SK-N-SH (cell line): ENCODE measurements at regions not wholly inside any gene's neighbourhood (a gene's known extent, or its start where the extent isn't known, plus 50 kb on each side); places are given as distances from the start of the nearest gene placed in this dataset.

Source experiments
- CHD2 ChIP-seq: fragments of 150-350 bp; IDR thresholded peaks from 2 replicates; pipeline ENCODE4 v1.6.1; 2018; ENCODE audit warnings: low read length; ENCODE audit not compliant: partially characterized antibody
- EZH2phosphoT487 ChIP-seq: fragments of 200-600 bp; sonication (generic); IDR thresholded peaks from 2 replicates; pipeline ENCODE4 v1.6.1; 2017; ENCODE audit warnings: low read depth, mixed run types, mild to moderate bottlenecking, antibody characterized with exemption, moderate library complexity, borderline replicate concordance
- MEF2A ChIP-seq: IDR thresholded peaks from 2 replicates; pipeline ENCODE4 v1.4.0; 2012; ENCODE audit warnings: low read depth, borderline replicate concordance
- POLR2AphosphoS5 ChIP-seq: IDR thresholded peaks from 2 replicates; pipeline ENCODE4 v1.6.1; 2012; ENCODE audit warnings: low read depth, low read length
- RAD21 ChIP-seq: IDR thresholded peaks from 2 replicates; pipeline ENCODE4 v1.6.1; 2012; ENCODE audit warnings: mild to moderate bottlenecking, low read length
- RXRA ChIP-seq: IDR thresholded peaks from 2 replicates; pipeline ENCODE4 v1.4.0; 2012; ENCODE audit warnings: low read depth, mild to moderate bottlenecking, borderline replicate concordance
- TF ChIP-seq, protein P1 (sequence below): IDR thresholded peaks from 2 replicates; pipeline ENCODE4; 2012
- TF ChIP-seq, protein P2 (sequence below): IDR thresholded peaks from 2 replicates; pipeline ENCODE4 v1.6.1; 2012; ENCODE audit warnings: mild to moderate bottlenecking, low read depth, low read length, moderate library complexity
- TF ChIP-seq, protein P3 (sequence below): fragments of 200-600 bp; sonication (generic); IDR thresholded peaks from 2 replicates; pipeline ENCODE4 v1.6.1; 2017; ENCODE audit warnings: antibody characterized with exemption, mild to moderate bottlenecking, moderate library complexity
- TF ChIP-seq, protein P4 (sequence below): IDR thresholded peaks from 2 replicates; pipeline ENCODE4 v1.4.0; 2012; ENCODE audit warnings: low read depth, borderline replicate concordance
- TF ChIP-seq, protein P5 (sequence below): IDR thresholded peaks from 2 replicates; pipeline ENCODE4 v1.4.0; 2012; ENCODE audit warnings: low read depth

DNA sequence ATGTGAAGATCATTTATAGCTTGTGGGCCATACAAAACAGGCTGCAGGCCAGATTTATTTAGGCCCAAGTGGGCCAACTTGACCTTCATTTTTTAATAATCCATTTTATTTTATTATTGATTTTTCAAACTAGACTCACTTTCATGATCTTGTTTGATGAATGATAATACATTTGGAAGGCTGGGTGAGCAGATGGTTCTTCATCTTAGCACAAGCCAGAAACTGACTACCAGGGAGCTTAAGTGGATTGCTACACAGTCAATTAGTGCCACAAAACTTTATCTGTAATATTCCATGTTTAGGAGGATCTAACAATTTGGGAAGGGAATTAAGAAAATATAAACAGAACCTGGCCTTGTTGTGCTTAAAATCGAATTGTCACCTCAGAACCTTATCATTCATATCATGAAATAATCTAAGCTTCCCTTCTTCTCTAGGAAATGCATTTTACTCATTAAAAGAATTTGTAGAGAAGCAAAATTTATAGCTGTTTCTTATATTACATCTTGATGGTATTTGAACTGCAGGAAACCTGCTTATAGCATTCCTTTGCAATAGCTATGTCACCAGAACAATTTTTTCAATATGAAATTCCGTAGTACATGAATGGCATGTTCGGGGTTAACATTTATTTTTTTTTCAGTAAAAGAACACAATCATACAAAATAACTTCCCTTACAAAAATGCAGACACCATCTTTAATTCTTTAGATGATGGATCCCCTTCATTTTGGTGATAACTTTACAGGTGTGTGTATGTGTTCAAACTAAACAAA, 62.0 kb upstream of the CSRP2 start:
- TF ChIP-seq, protein P1, sequence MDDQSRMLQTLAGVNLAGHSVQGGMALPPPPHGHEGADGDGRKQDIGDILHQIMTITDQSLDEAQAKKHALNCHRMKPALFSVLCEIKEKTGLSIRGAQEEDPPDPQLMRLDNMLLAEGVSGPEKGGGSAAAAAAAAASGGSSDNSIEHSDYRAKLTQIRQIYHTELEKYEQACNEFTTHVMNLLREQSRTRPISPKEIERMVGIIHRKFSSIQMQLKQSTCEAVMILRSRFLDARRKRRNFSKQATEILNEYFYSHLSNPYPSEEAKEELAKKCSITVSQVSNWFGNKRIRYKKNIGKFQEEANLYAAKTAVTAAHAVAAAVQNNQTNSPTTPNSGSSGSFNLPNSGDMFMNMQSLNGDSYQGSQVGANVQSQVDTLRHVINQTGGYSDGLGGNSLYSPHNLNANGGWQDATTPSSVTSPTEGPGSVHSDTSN, result no peak
- TF ChIP-seq, protein P2, sequence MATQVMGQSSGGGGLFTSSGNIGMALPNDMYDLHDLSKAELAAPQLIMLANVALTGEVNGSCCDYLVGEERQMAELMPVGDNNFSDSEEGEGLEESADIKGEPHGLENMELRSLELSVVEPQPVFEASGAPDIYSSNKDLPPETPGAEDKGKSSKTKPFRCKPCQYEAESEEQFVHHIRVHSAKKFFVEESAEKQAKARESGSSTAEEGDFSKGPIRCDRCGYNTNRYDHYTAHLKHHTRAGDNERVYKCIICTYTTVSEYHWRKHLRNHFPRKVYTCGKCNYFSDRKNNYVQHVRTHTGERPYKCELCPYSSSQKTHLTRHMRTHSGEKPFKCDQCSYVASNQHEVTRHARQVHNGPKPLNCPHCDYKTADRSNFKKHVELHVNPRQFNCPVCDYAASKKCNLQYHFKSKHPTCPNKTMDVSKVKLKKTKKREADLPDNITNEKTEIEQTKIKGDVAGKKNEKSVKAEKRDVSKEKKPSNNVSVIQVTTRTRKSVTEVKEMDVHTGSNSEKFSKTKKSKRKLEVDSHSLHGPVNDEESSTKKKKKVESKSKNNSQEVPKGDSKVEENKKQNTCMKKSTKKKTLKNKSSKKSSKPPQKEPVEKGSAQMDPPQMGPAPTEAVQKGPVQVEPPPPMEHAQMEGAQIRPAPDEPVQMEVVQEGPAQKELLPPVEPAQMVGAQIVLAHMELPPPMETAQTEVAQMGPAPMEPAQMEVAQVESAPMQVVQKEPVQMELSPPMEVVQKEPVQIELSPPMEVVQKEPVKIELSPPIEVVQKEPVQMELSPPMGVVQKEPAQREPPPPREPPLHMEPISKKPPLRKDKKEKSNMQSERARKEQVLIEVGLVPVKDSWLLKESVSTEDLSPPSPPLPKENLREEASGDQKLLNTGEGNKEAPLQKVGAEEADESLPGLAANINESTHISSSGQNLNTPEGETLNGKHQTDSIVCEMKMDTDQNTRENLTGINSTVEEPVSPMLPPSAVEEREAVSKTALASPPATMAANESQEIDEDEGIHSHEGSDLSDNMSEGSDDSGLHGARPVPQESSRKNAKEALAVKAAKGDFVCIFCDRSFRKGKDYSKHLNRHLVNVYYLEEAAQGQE, result no peak
- TF ChIP-seq CHD2 (no peak), EZH2phosphoT487 (no peak), RXRA (no peak), RAD21 (no peak), MEF2A (no peak), POLR2AphosphoS5 (no peak)
- TF ChIP-seq, protein P3, sequence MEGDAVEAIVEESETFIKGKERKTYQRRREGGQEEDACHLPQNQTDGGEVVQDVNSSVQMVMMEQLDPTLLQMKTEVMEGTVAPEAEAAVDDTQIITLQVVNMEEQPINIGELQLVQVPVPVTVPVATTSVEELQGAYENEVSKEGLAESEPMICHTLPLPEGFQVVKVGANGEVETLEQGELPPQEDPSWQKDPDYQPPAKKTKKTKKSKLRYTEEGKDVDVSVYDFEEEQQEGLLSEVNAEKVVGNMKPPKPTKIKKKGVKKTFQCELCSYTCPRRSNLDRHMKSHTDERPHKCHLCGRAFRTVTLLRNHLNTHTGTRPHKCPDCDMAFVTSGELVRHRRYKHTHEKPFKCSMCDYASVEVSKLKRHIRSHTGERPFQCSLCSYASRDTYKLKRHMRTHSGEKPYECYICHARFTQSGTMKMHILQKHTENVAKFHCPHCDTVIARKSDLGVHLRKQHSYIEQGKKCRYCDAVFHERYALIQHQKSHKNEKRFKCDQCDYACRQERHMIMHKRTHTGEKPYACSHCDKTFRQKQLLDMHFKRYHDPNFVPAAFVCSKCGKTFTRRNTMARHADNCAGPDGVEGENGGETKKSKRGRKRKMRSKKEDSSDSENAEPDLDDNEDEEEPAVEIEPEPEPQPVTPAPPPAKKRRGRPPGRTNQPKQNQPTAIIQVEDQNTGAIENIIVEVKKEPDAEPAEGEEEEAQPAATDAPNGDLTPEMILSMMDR, result no peak
- TF ChIP-seq, protein P4, sequence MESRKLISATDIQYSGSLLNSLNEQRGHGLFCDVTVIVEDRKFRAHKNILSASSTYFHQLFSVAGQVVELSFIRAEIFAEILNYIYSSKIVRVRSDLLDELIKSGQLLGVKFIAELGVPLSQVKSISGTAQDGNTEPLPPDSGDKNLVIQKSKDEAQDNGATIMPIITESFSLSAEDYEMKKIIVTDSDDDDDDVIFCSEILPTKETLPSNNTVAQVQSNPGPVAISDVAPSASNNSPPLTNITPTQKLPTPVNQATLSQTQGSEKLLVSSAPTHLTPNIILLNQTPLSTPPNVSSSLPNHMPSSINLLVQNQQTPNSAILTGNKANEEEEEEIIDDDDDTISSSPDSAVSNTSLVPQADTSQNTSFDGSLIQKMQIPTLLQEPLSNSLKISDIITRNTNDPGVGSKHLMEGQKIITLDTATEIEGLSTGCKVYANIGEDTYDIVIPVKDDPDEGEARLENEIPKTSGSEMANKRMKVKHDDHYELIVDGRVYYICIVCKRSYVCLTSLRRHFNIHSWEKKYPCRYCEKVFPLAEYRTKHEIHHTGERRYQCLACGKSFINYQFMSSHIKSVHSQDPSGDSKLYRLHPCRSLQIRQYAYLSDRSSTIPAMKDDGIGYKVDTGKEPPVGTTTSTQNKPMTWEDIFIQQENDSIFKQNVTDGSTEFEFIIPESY, result no peak
- TF ChIP-seq, protein P5, sequence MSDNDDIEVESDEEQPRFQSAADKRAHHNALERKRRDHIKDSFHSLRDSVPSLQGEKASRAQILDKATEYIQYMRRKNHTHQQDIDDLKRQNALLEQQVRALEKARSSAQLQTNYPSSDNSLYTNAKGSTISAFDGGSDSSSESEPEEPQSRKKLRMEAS, result no peak
